Astrocyte (in vitro differentiated cells and primary cell): ENCODE measurements at regions not wholly inside any gene's neighbourhood (a gene's known extent, or its start where the extent isn't known, plus 50 kb on each side); places are given as distances from the start of the nearest gene placed in this dataset.

Experiments used
- DNase-seq: peaks from one replicate; pipeline ENCODE4 v3.0.0-alpha.2; 2010; ENCODE audit warnings: low read depth
- FAIRE-seq: peaks from 2 replicates; lab custom pipeline; 2011; peaks lifted over from hg19 to GRCh38; lab: Jason Lieb, UNC
- H2AFZ ChIP-seq: 2 replicates; pipeline ENCODE4 v1.6.0; 2012; ENCODE audit warnings: low read depth, low read length, inconsistent platforms
- H3K27ac ChIP-seq: 2 replicates; pipeline ENCODE4 v1.5.1; 2011; ENCODE audit warnings: low read depth, low read length, inconsistent platforms
- H3K27me3 ChIP-seq: 2 replicates; pipeline ENCODE4 v1.6.0; 2011; ENCODE audit warnings: low read length, inconsistent platforms; ENCODE audit not compliant: insufficient read depth
- H3K36me3 ChIP-seq: 2 replicates; pipeline ENCODE4 v1.5.1; 2011; ENCODE audit warnings: low read length, inconsistent platforms; ENCODE audit not compliant: insufficient read depth
- H3K4me1 ChIP-seq: 2 replicates; pipeline ENCODE4 v1.5.1; 2011; ENCODE audit warnings: low read length, inconsistent platforms; ENCODE audit not compliant: insufficient read depth
- H3K4me2 ChIP-seq: 2 replicates; pipeline ENCODE4 v1.6.0; 2012; ENCODE audit warnings: low read length, inconsistent platforms
- H3K4me3 ChIP-seq: 2 replicates; pipeline ENCODE4 v1.5.1; 2011; ENCODE audit warnings: low read depth, mild to moderate bottlenecking, low read length, inconsistent platforms; ENCODE audit not compliant: insufficient read depth
- H3K79me2 ChIP-seq: 2 replicates; pipeline ENCODE4 v1.6.0; 2012; ENCODE audit warnings: mild to moderate bottlenecking, low read length, inconsistent platforms; ENCODE audit not compliant: insufficient read depth
- H3K9ac ChIP-seq: 2 replicates; pipeline ENCODE4 v1.6.0; 2012; ENCODE audit warnings: mild to moderate bottlenecking, low read length, inconsistent platforms
- H3K9me3 ChIP-seq: 2 replicates; pipeline ENCODE4 v1.5.1; 2012; ENCODE audit warnings: low read depth, mild to moderate bottlenecking, low read length, inconsistent platforms; ENCODE audit not compliant: insufficient read depth
- H4K20me1 ChIP-seq: 2 replicates; pipeline ENCODE4 v1.6.0; 2012; ENCODE audit warnings: low read length, inconsistent platforms; ENCODE audit not compliant: insufficient read depth
- H3K27ac Mint-ChIP-seq: one replicate; pipeline ENCODE4 v1.8.0; 2021; ENCODE audit warnings: mild to moderate bottlenecking, mixed read lengths; ENCODE audit not compliant: unreplicated experiment
- H3K27me3 Mint-ChIP-seq: one replicate; pipeline ENCODE4 v1.8.0; 2021; ENCODE audit warnings: low read depth, mixed read lengths; ENCODE audit not compliant: unreplicated experiment
- H3K36me3 Mint-ChIP-seq: one replicate; pipeline ENCODE4 v1.8.0; 2021; ENCODE audit warnings: low read depth, mixed read lengths; ENCODE audit not compliant: unreplicated experiment
- H3K4me1 Mint-ChIP-seq: one replicate; pipeline ENCODE4 v1.8.0; 2021; ENCODE audit warnings: low read depth, mixed read lengths; ENCODE audit not compliant: unreplicated experiment
- H3K4me3 Mint-ChIP-seq: one replicate; pipeline ENCODE4 v1.8.0; 2021; ENCODE audit warnings: mild to moderate bottlenecking, moderate library complexity, mixed read lengths; ENCODE audit not compliant: unreplicated experiment
- H3K9me3 Mint-ChIP-seq: one replicate; pipeline ENCODE4 v1.8.0; 2021; ENCODE audit warnings: mild to moderate bottlenecking, mixed read lengths; ENCODE audit not compliant: unreplicated experiment
- CTCF ChIP-seq: IDR thresholded peaks from 2 replicates; pipeline ENCODE4 v1.5.1; 2011; ENCODE audit warnings: low read depth, mild to moderate bottlenecking, inconsistent platforms, low read length, moderate library complexity; ENCODE audit not compliant: insufficient read depth
- EZH2 ChIP-seq: IDR thresholded peaks from 2 replicates; pipeline ENCODE4 v1.6.1; 2012; ENCODE audit warnings: mild to moderate bottlenecking, low read length, inconsistent platforms; ENCODE audit not compliant: insufficient read depth

GRCh38 chr9:102253099-102253498 lies 514.7 kb upstream of the GRIN3A start:
- no peak overlapping the region for H2AFZ ChIP-seq
- Mint-ChIP-seq H3K4me1 (no peaks in the 10 kb centered on the region), H3K9me3 (peaks cover 10% of the 10 kb centered on the region), H3K27me3 (no peaks in the 10 kb centered on the region), H3K4me3 (no peak overlapping the region), H3K27ac (no peak overlapping the region), H3K36me3 (no peaks in the 10 kb centered on the region)
- H3K4me1 ChIP-seq: no peaks in the 10 kb centered on the region
- no peaks in the 10 kb centered on the region for H3K36me3 ChIP-seq
- no peaks in the 10 kb centered on the region for H3K27me3 ChIP-seq
- no peaks in the 10 kb centered on the region for H3K79me2 ChIP-seq
- H3K9ac ChIP-seq: no peak overlapping the region
- H3K4me3 ChIP-seq: no peak overlapping the region
- no peaks in the 10 kb centered on the region for H4K20me1 ChIP-seq
- no peak overlapping the region for H3K4me2 ChIP-seq
- TF ChIP-seq CTCF (no peak), EZH2 (no peak)
- H3K9me3 ChIP-seq: no peaks in the 10 kb centered on the region
- no peak overlapping the region for H3K27ac ChIP-seq
- no peak for DNase-seq
- FAIRE-seq: no peak

GRCh38 chr9:102244916-102245315 lies 506.5 kb upstream of the GRIN3A start:
- no peaks in the 10 kb centered on the region for H3K79me2 ChIP-seq
- no peaks in the 10 kb centered on the region for H3K27me3 Mint-ChIP-seq
- H3K36me3 Mint-ChIP-seq: no peaks in the 10 kb centered on the region
- no peak overlapping the region for H3K27ac Mint-ChIP-seq
- no peak overlapping the region for H3K4me3 ChIP-seq
- H3K9ac ChIP-seq: no peak overlapping the region
- no peaks in the 10 kb centered on the region for H3K27me3 ChIP-seq
- no peaks in the 10 kb centered on the region for H3K4me1 ChIP-seq
- no peak overlapping the region for H3K27ac ChIP-seq
- DNase-seq: no peak
- no peak overlapping the region for H2AFZ ChIP-seq
- no peaks in the 10 kb centered on the region for H3K36me3 ChIP-seq
- no peaks in the 10 kb centered on the region for H4K20me1 ChIP-seq
- H3K4me2 ChIP-seq: no peak overlapping the region
- peaks cover 8% of the 10 kb centered on the region for H3K9me3 Mint-ChIP-seq
- H3K9me3 ChIP-seq: no peaks in the 10 kb centered on the region
- no peak overlapping the region for H3K4me3 Mint-ChIP-seq
- H3K4me1 Mint-ChIP-seq: no peaks in the 10 kb centered on the region
- TF ChIP-seq CTCF: no peak
- TF ChIP-seq EZH2: no peak
- no peak for FAIRE-seq

- Mint-ChIP-seq H3K4me1 (no peaks in the 10 kb centered on the region), H3K36me3 (no peaks in the 10 kb centered on the region), H3K4me3 (no peak overlapping the region), H3K27ac (no peak overlapping the region), H3K9me3 (peaks cover 3% of the 10 kb centered on the region), H3K27me3 (no peaks in the 10 kb centered on the region)
- H3K9me3 ChIP-seq: no peaks in the 10 kb centered on the region
- H3K4me1 ChIP-seq: no peaks in the 10 kb centered on the region
- no peak overlapping the region for H3K4me2 ChIP-seq
- no peaks in the 10 kb centered on the region for H3K27me3 ChIP-seq
- no peak overlapping the region for H3K27ac ChIP-seq
- no peak overlapping the region for H3K9ac ChIP-seq
- FAIRE-seq (no peak), DNase-seq (no peak)
- no peaks in the 10 kb centered on the region for H3K79me2 ChIP-seq
- no peak overlapping the region for H3K4me3 ChIP-seq
- H4K20me1 ChIP-seq: no peaks in the 10 kb centered on the region
- no peak overlapping the region for H2AFZ ChIP-seq
- TF ChIP-seq CTCF: no peak
- H3K36me3 ChIP-seq: no peaks in the 10 kb centered on the region
These were observed 499.1 kb upstream of the GRIN3A start for GRCh38 chr9:102237520-102237919.
